OCI-LY7 (cell line): ENCODE measurements at regions not wholly inside any gene's neighbourhood (a gene's known extent, or its start where the extent isn't known, plus 50 kb on each side); places are given as distances from the start of the nearest gene placed in this dataset.

Experiments used
- CTCF ChIP-seq: fragments of 200-600 bp; sonication (generic); conservative IDR thresholded peaks from 2 replicates; pipeline ENCODE4 v1.5.1; 2014; ENCODE audit warnings: mild to moderate bottlenecking, antibody characterized with exemption, low read length, moderate library complexity, mixed read lengths
- EZH2phosphoT487 ChIP-seq: fragments of 200-600 bp; sonication (generic); IDR thresholded peaks from 2 replicates; pipeline ENCODE4 v1.6.1; 2018; ENCODE audit warnings: low read depth, borderline replicate concordance, mild to moderate bottlenecking, mixed run types, antibody characterized with exemption, low read length, moderate library complexity, mixed read lengths

DNA sequence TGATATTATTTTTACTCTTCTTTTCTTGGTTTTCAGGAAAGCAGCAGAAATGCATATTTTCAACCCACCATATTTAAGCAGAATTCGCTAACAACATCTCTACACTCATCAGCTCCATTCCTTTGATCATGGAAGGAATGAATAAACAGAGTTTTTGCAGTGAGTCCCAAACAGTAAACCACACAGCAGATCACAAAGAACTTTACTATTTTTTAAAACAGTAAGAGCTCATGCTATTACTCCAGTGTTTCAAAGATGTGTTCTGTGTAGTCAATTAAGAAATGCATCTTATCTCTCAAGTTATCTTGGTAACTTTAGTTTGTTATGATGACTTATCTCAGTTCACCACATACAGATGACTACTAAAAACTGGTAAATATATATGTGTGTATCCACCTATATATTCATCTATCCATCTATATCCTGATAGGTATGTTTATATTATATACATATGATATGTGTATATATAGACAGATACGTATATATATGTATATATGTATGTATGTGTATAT lies 843.5 kb downstream of the BCL11B start:
- TF ChIP-seq CTCF = no peak
- no peak for TF ChIP-seq EZH2phosphoT487
